GM21447 (cell line): ENCODE measurements at regions not wholly inside any gene's neighbourhood (a gene's known extent, or its start where the extent isn't known, plus 50 kb on each side); places are given as distances from the start of the nearest gene placed in this dataset.

Source experiments
- ATAC-seq: cut with Tn5 transposase; IDR thresholded peaks from one replicate; pipeline ENCODE4 v1.9.1; 2021; ENCODE audit not compliant: unreplicated experiment

- ATAC-seq, result no peak
Measured at GRCh38 chr9:26579056-26579455, 313.5 kb downstream of the CAAP1 start.

DNA sequence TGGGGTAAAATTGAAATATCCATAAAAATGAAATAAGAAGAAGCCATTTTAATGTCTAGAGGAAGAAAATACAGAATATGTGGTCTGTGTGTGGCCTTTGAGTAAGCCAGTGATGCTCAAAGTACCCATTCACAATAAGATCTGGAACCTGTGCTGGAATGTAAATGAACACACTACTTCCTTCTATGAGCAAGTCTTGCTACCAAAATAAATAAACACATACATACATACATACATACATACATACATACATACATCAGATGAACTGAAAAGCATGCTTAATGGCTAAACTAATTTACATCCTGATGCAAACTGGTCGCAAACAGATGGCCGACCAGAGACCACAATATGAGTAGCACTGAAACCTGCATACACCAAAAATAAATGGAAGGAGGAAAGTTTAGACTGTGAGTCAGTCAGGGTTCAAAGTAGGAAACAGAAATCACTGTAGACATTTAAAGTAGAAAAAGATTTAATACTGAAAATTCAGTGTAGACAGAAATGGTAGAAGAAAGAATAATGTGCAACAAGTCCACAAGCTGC lies 317.6 kb downstream of the CAAP1 start:
- ATAC-seq, result no peak

DNA sequence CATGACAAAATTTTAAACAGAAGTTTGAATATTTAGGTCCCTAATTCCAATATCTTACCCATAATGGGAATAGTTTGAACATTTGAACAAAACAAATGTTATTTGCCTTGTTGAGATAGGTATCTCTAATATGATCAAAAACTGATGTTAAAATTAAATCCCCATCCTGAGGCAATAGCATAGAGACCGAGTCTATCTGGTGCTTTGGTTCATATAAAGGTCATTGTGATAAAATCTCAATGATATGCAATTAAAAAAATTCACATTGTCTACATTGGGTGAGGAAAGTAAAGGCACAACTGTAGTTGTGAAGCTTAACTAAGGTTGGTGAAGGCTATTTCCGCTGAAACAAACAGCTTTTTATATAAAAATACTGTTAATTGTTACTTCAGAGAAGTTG lies 318.3 kb downstream of the CAAP1 start:
- ATAC-seq, result no peak

GRCh38 chr9:26567976-26568375 lies 324.6 kb downstream of the CAAP1 start:
- ATAC-seq, result no peak

DNA sequence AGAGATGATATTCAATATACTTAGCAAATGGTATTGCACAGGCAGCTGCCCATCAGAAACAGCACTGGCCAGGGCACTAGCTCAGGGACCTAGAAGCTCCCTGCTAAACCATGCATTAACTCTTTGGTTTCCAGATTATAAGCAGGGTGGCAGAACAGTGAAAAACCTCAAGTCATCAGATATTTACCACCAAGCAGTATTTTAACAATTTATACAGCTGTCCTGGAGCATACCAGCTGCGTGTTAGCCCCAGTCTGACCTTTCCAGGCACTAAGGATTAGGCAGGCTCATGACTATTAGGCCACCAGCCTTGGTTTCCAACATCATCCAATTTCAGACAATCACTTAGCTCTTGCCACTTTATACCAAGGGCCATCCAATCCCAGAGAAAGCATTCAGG lies 326.5 kb downstream of the CAAP1 start:
- ATAC-seq, result no peak

DNA sequence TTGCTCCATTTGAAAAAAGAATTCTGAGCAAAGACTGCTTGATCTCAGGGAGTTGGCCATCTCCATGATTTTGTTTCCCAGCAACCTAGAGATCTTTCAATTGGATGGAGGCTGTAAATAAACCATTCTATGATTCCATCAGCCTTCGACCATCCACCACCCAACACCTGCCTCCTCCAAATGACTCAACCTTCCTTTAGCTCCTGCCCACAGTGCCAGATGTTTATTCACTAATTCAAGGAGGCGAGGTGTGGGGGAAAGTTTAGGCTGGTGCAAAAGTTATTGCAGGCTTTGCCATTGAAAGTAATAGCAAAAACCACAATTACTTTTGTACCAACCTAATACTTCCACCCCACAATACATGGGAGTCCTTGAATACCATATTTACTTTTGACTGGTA lies 327.5 kb downstream of the CAAP1 start:
- no peak for ATAC-seq

GRCh38 chr9:26562338-26562737 lies 330.3 kb downstream of the CAAP1 start:
- no peak for ATAC-seq

GRCh38 chr9:26561928-26562327 lies 330.7 kb downstream of the CAAP1 start:
- no peak for ATAC-seq

DNA sequence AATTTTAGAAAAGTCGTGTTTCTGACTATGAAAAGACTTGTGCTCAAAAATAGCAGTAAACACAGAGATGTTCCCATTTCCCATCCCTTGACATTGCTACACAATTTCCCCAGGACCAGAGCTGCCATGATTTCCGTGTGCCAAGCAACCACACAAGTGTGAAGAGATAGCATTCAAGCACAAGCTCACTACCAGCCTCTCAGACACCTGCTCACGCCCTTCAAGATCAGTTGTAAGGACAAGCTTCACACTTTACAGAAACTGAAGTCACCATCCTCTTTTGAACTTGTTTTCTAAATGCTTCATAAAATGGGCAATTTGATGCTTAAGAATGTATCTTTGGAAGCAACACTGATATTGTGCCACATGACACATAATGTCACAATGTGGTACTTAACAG lies 333.1 kb downstream of the CAAP1 start:
- ATAC-seq, result no peak

DNA sequence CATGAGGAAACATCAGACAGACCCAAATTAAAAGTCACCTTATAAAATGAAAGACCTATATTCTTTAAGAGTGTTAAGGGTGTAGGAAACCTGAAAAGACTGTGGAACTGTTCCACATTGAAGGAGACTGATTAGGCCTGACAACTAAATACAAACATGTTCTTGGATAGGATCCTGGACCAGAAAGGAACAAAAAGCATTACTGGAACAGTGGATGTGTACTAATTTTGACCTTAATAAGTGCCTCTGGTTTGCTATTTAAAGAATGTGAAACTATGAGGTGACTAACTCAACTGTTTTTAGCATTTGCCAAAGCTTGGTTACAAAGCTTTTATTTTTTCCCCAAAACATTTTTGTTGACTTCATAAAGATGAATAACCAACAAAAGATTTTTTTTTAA lies 340.6 kb downstream of the CAAP1 start:
- ATAC-seq, result no peak

- no peak for ATAC-seq
Measured at GRCh38 chr9:26551451-26551850, 341.2 kb downstream of the CAAP1 start.

DNA sequence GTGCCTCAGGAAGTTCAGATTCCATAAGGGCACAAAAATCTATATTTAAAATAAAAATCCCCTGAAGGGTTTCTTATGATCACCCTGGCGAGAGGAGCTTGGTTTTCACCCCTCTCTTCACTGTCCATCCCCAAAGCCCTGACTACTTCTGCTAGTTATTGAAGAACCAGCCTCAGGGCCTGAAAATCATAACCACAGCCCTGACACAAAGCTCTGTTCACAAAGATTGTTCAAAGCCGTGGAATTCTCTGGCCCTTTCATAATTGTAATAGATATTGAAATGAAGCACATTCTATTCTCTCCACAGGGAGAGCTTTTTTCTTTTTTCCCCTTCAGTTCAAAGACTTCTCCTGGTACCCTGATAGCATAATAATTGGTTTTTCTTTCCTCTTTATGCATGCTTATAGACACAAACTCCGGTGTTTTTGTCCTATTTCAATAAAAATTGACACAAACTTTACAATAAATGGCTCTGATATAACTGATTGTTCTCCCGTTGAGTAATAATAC lies 343.8 kb downstream of the CAAP1 start:
- ATAC-seq, result no peak

- ATAC-seq, result no peak
Measured at GRCh38 chr9:26539867-26540493, 352.6 kb downstream of the CAAP1 start.

- no peak for ATAC-seq
Measured at GRCh38 chr9:26537211-26537610, 355.4 kb downstream of the CAAP1 start.

DNA sequence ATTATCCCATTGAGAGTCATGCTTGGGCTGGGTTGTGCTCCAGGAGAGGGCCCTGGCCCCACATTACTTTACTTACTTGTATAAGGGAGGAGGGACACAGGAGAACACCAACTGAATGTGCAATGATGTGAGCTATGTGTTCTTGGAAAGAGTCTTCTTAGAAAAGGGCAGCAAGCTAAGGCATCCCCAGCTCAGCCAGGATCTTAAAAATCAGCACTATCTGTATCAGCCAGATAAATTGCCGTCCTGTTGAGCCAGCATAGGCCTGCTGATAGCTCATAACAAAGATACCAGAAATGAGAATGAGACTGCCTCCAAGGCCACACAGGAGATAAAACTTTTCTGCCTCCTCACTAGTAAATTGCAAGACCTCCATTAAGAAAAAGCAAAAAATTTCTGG lies 357.5 kb downstream of the CAAP1 start:
- ATAC-seq, result no peak

DNA sequence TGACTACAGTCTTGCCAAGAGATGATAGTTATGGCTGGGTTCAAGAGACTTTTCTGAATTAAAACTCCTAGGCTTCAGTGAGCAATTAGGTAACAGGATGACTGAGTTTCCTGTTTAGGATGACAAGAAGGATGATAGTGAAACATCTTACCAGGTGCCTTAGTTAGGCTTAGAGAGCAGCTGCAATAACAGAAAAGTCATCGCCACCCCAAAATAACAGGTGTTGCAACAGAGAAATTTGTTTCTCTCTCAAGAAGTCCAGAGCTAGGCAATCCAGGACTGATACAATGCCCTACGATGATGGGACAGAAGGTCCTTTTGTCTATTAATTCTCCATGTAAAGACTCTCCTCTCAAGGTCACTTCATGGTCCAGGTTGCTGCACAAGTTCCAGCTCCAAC lies 361.8 kb downstream of the CAAP1 start:
- no peak for ATAC-seq

DNA sequence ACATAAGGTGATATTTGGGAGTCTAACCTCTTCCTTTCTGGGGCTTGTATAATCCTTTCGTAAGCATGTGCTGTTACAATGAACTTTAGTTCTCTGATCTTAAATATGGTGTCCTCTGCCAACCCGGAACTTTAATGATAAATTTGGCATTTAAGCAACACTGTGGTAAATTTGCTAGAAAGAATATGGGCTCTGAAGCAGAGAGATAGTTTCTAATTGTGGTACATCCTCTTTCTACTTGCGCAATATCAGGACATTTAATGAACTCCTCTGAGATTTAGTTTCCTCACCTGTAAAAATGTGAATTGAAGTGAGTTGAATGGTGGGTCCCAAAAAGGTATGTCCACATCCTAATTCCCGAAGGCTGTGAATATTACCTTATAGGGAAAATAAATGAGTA lies 364.7 kb downstream of the CAAP1 start:
- no peak for ATAC-seq

DNA sequence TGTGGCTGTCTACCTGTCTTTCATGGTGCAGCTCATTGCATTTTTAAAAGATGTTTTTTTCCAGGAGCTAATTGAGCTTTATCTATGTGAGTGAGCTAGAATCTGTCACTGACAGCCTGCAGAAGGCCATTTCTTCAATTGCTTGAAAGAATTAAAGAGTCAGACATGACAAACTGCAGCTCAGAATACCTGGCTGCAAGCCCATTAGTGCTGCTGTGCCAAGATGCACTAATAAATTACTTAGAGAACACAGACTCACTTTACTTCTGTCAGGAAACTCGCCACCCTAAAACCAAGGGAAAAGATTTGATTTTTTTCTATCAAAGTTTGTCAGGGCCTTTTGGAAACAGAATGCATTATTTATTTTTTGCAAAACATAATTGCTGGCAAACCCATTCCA lies 368.3 kb downstream of the CAAP1 start:
- no peak for ATAC-seq

DNA sequence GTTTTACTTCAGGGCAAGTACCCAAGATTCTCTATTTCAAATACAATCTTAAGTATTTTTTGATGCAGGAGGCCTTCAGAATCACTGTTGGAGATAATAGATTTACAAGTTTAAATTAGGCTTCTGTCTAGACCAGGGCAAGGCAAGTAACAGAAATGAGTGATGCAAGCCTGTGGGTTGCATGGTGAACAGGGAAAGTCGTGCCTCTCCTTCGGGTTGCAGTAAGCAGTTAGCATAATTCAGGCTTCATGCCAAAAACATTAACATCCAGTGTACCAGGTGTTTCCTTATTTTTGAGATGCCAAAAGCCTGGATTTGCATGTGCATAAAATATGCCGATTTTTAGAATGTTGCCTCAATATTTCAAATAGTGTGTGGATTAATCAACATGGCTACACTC lies 369.0 kb downstream of the CAAP1 start:
- no peak for ATAC-seq

DNA sequence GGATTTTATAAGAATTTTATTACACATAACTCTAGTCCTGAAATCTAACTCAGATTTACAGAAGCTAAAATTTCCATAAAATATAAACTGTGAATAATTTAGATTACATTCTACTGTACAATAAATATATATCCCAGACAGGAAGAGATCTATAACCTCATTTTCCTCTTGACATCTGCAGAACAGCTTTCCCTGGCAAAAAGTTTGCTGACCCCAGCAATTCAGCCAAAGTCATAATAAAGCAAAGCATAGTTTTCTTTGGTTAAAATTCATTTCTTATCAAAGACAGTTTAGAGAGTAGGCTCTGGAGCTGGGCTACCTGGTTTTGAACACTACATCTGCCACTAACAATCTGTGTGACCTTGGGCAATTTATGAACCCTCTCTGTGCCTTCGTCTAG lies 372.5 kb downstream of the CAAP1 start:
- no peak for ATAC-seq

DNA sequence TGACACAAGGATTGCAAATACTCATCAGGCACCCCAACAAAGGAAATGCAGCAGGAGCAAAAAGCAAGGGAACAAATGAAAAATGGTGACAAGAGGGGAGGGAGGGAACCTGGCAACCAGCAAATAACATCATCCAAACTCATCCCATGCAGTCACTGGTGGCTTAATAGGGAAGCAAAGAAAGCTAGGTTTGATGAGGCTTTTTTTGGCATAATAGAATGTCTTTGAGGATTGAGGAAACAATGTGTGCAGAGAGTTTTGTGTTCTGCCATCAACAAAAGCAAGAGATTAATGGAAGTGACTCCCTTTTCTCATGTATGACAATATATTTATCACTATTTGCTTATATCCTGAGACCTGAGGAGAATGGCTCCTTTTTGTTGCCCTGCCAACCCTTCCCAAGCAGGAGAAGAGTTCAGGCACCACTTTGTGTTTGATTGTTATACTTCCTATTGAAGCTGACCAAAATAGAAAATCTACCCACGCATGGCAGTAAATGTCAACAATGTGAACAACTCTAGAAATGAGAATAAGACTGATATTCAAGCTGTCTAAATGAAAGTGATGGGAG lies 375.7 kb downstream of the CAAP1 start:
- ATAC-seq, result no peak

DNA sequence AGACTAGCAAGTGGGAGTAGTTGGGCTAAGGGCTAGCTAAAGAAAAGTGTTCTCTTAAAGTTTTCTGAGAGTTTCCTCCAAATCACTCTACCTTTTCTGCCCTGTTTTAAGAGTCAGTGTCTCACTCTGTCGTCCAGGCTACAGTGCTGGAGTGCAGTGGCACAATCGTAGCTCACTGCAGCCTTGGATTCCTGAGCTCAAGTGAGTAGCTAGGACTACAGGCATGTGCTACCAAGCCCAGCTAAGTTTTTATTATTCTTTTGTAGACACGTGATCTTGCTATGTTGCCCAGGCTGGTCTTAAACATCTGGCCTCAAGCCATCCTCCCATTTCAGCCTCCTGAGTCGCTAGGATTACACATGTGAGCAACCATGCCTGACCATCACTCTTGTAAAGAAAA lies 378.9 kb downstream of the CAAP1 start:
- ATAC-seq, result no peak

DNA sequence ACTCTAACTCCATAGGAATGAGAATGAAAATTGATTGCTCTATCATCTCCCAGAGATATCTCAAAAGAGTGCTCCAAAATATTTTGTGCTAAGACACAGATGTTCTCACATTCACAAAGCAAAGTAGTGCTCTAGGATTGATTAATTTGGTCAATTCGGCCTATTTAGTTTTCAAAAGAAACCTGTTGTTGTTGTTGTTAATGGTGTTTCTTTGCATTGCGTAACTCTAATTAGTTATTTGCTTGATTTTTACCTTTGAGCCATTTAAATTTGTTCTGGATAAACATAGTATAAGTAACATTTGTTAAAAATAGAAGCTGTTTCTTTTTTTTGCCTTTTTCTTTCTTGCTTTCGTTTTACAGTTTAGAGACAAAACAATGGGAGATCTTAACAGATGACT lies 382.5 kb downstream of the CAAP1 start:
- no peak for ATAC-seq
